ENCODE measurements at regions not wholly inside any gene's neighbourhood (a gene's known extent, or its start where the extent isn't known, plus 50 kb on each side); places are given as distances from the start of the nearest gene placed in this dataset.

GRCh38 chr10:110398419-110399105, 93.8 kb upstream of the SMNDC1 start:
- DNase-seq = no peak
- Mint-ChIP-seq H3K27me3 (peaks cover 2% of the 10 kb centered on the region), H3K4me1 (ENCODE audit: low read depth) (peaks cover 20% of the 10 kb centered on the region), H3K27ac (no peak overlapping the region), H3K9me3 (no peaks in the 10 kb centered on the region), H3K4me3 (no peak overlapping the region), H3K36me3 (ENCODE audit: low read depth) (no peaks in the 10 kb centered on the region)
- ATAC-seq = no peak
- ChIA-PET CTCF (no interaction called here), POLR2A (no interaction called here)
- TF ChIP-seq CTCF (IDR thresholded peaks at IDR 0.05) = no peak
- intact Hi-C loops (cut with micrococcal nuclease) = no loop called here

GRCh38 chr10:110399106-110399964, 94.6 kb upstream of the SMNDC1 start:
- DNase-seq (no peak), ATAC-seq (no peak)
- no peaks in the 10 kb centered on the region for H3K9me3 Mint-ChIP-seq
- POLR2A ChIA-PET = interaction anchor here (0.8 kb wide), 1 partner anchor 15 kb away, joined by 4 read pairs; no protein-coding TSS in a partner anchor
- CTCF ChIA-PET = no interaction called here
- H3K27ac Mint-ChIP-seq = no peak overlapping the region
- H3K36me3 Mint-ChIP-seq (ENCODE audit: low read depth) = no peaks in the 10 kb centered on the region
- TF ChIP-seq CTCF (IDR thresholded peaks at IDR 0.05) = no peak
- H3K4me1 Mint-ChIP-seq (ENCODE audit: low read depth) = peaks cover 18% of the 10 kb centered on the region
- no peaks in the 10 kb centered on the region for H3K27me3 Mint-ChIP-seq
- no peak overlapping the region for H3K4me3 Mint-ChIP-seq
- intact Hi-C loops (cut with micrococcal nuclease) = no loop called here

- H3K9me3 Mint-ChIP-seq = no peaks in the 10 kb centered on the region
- ATAC-seq = no peak
- H3K27ac Mint-ChIP-seq = no peak overlapping the region
- no peak overlapping the region for H3K4me3 Mint-ChIP-seq
- POLR2A ChIA-PET = no interaction called here
- no peaks in the 10 kb centered on the region for H3K27me3 Mint-ChIP-seq
- TF ChIP-seq CTCF (IDR thresholded peaks at IDR 0.05) = no peak
- peaks cover 12% of the 10 kb centered on the region for H3K4me1 Mint-ChIP-seq (ENCODE audit: low read depth)
- CTCF ChIA-PET = no interaction called here
- H3K36me3 Mint-ChIP-seq (ENCODE audit: low read depth) = no peaks in the 10 kb centered on the region
- no peak for DNase-seq
- intact Hi-C loops (cut with micrococcal nuclease) = no loop called here
These were observed 95.5 kb upstream of the SMNDC1 start for GRCh38 chr10:110399965-110400933.

GRCh38 chr10:110401401-110402076, 96.2 kb upstream of the DUSP5 start:
- DNase-seq (no peak), ATAC-seq (no peak)
- Mint-ChIP-seq H3K36me3 (ENCODE audit: low read depth) (no peaks in the 10 kb centered on the region), H3K9me3 (no peaks in the 10 kb centered on the region), H3K27ac (no peak overlapping the region), H3K4me3 (no peak overlapping the region), H3K27me3 (no peaks in the 10 kb centered on the region), H3K4me1 (ENCODE audit: low read depth) (peaks cover 1% of the 10 kb centered on the region)
- ChIA-PET POLR2A (no interaction called here), CTCF (no interaction called here)
- intact Hi-C loops (cut with micrococcal nuclease) = no loop called here
- no peak for TF ChIP-seq CTCF (IDR thresholded peaks at IDR 0.05)

Data from activated CD8-positive, alpha-beta T cell treated with anti-CD3 and anti-CD28 coated beads for 36 hours (primary cell).